ENCODE measurements at regions not wholly inside any gene's neighbourhood (a gene's known extent, or its start where the extent isn't known, plus 50 kb on each side); places are given as distances from the start of the nearest gene placed in this dataset.
"Not testable (repeated sequence)": the region's sequence is repeated elsewhere in the genome, so short reads cannot be mapped to it uniquely, and the experiment has no call there.

DNA sequence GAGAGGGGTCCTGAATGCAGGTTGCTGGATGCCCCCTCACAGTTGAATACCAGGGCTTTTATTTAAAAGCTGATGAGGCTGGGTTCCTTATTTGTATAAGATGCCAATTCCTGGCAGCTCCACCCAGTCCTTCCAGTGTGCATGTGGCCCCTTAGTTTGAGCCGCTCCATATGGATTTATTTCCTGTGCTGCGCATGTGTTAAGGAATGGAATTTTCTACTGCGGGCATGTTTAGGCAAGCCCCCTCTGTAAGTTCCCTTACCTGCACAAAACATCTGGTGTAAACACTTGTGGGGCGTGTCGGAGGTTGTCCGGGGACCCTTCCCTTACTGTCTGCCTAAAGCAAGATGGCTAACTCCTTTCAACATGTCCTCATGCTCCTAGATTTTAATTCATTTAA lies 1901.4 kb downstream of the KHDRBS2 start:
- not testable (repeated sequence) for TF ChIP-seq EZH2 (IDR thresholded peaks at IDR 0.05; ENCODE audit: borderline replicate concordance, low read length)
- TF ChIP-seq, protein P1, sequence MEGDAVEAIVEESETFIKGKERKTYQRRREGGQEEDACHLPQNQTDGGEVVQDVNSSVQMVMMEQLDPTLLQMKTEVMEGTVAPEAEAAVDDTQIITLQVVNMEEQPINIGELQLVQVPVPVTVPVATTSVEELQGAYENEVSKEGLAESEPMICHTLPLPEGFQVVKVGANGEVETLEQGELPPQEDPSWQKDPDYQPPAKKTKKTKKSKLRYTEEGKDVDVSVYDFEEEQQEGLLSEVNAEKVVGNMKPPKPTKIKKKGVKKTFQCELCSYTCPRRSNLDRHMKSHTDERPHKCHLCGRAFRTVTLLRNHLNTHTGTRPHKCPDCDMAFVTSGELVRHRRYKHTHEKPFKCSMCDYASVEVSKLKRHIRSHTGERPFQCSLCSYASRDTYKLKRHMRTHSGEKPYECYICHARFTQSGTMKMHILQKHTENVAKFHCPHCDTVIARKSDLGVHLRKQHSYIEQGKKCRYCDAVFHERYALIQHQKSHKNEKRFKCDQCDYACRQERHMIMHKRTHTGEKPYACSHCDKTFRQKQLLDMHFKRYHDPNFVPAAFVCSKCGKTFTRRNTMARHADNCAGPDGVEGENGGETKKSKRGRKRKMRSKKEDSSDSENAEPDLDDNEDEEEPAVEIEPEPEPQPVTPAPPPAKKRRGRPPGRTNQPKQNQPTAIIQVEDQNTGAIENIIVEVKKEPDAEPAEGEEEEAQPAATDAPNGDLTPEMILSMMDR (IDR thresholded peaks at IDR 0.05; ENCODE audit: low read length) = not testable (repeated sequence)
